Adrenal gland (tissue), 9 donors: ENCODE measurements at regions not wholly inside any gene's neighbourhood (a gene's known extent, or its start where the extent isn't known, plus 50 kb on each side); places are given as distances from the start of the nearest gene placed in this dataset.

Source experiments
- DNase-seq, 7 donors: peaks; one replicate each; pipeline ENCODE4 v3.0.0-alpha.2; 2019 to 2020
- H3K27ac ChIP-seq, 5 donors: fragments of 200-600 bp; sonication (generic) in 4 of 5; 1 replicate in 3 of 5; 2 replicates in 2 of 5; pipeline versions ENCODE4 v1.5.1 to v1.8.0; 2016 to 2020; ENCODE audit warnings: mild to moderate bottlenecking in 1 of 5
- H3K27me3 ChIP-seq: fragments of 200-600 bp; 2 replicates; pipeline ENCODE4 v1.8.0; 2021
- H3K36me3 ChIP-seq, 2 donors: fragments of 200-600 bp; replicated peaks in 1 of 2; 1 replicate in 1 of 2; 2 replicates in 1 of 2; pipeline versions ENCODE4 v1.5.1 to v1.8.0; 2018 to 2022
- H3K4me1 ChIP-seq, 2 donors: fragments of 200-600 bp; replicated peaks in 1 of 2; 1 replicate in 1 of 2; 2 replicates in 1 of 2; pipeline versions ENCODE4 v1.5.1 to v1.8.0; 2018 to 2021
- H3K4me3 ChIP-seq, 4 donors: fragments of 200-600 bp; sonication (generic) in 3 of 4; one replicate each; pipeline ENCODE4 v1.5.1; 2016 to 2018
- H3K9me3 ChIP-seq, 3 donors: fragments of 200-600 bp; sonication (generic) in 1 of 3; replicated peaks in 1 of 3; 1 replicate in 2 of 3; 2 replicates in 1 of 3; pipeline versions ENCODE4 v1.5.1 to v1.8.0; 2016 to 2021
- CTCF ChIP-seq, 6 experiments: fragments of 450-650 bp in 4 of 6; fragments of 200-600 bp in 2 of 6; sonication (generic) in 1 of 6; IDR thresholded peaks; 1 replicate in 5 of 6; 2 replicates in 1 of 6; pipeline versions ENCODE4 v1.5.1 to v1.8.0; 2016 to 2021; ENCODE audit warnings: antibody characterized with exemption in 6 of 6, mild to moderate bottlenecking in 2 of 6, moderate library complexity in 1 of 6
- POLR2A ChIP-seq, 2 donors: fragments of 450-650 bp; IDR thresholded peaks; one replicate each; pipeline ENCODE4 v1.6.1; 2017; ENCODE audit warnings: antibody characterized with exemption in 2 of 2, mild to moderate bottlenecking in 2 of 2, moderate library complexity in 1 of 2
- WGBS, 4 donors: extraction: QIAGEN DNeasy Blood & Tissue Kit in 2 of 4; methylation state at CpG; one replicate each; pipeline versions ENCODE4 v1.1.5 to v1.1.7; 2013 to 2017; 5-methylcytosine and 5-hydroxymethylcytosine counted together
- intact Hi-C, 2 donors: fragments of 100-400 bp; cut with DNase I; formaldehyde crosslinking; loops; one replicate each; pipeline versions ENCODE4 v1.14.1 to v1.15.0; 2022 to 2023
- donor health status: healthy with polysubstance abuse.
- donor health status: Bipolar disorder and iron deficiency.
- donor health status: DM: yes; HTN: yes; CAD: no.
- donor health status: DM: no; HTN: no; CAD: no.
- donor health status: DM: no; HTN: no; CAD: no.

GRCh38 chr4:141804836-141805235, 168.5 kb downstream of the IL15 start:
- Histone ChIP-seq H3K4me1 (no peaks in the 10 kb centered on the region), H3K27ac (no peak overlapping the region), H3K36me3 (no peaks in the 10 kb centered on the region), H3K27me3 (no peaks in the 10 kb centered on the region), H3K4me3 (no peak overlapping the region), H3K9me3 (no peaks in the 10 kb centered on the region)
- WGBS, 4 donors = 89 to 100% (median 92%) methylated on average over 1 of the region's 1 CpG
- intact Hi-C loops = no loop called here
- DNase-seq = no peak
- TF ChIP-seq POLR2A (IDR thresholded peaks at IDR 0.05) (no peak), CTCF (IDR thresholded peaks at IDR 0.05) (no peak)

- H3K27me3 ChIP-seq = no peaks in the 10 kb centered on the region
- H3K36me3 ChIP-seq = no peaks in the 10 kb centered on the region
- no peak for DNase-seq
- no peaks in the 10 kb centered on the region for H3K4me1 ChIP-seq
- H3K4me3 ChIP-seq = no peak overlapping the region
- H3K27ac ChIP-seq = no peak overlapping the region
- no peaks in the 10 kb centered on the region for H3K9me3 ChIP-seq
- WGBS, 4 donors = 80 to 93% (median 88%) methylated on average over 4 of the region's 4 CpGs
- TF ChIP-seq POLR2A (IDR thresholded peaks at IDR 0.05) (no peak), CTCF (IDR thresholded peaks at IDR 0.05) (no peak)
- intact Hi-C loops = no loop called here
These were observed 170.9 kb downstream of the IL15 start for GRCh38 chr4:141807103-141807891.

- Histone ChIP-seq H3K9me3 (no peaks in the 10 kb centered on the region), H3K4me3 (no peak overlapping the region), H3K4me1 (no peaks in the 10 kb centered on the region), H3K27me3 (no peaks in the 10 kb centered on the region), H3K27ac (no peak overlapping the region), H3K36me3 (no peaks in the 10 kb centered on the region)
- DNase-seq = no peak
- intact Hi-C loops = no loop called here
- 72 to 79% (median 74%) methylated on average over 5 of the region's 5 CpGs for WGBS, 4 donors
- TF ChIP-seq CTCF (IDR thresholded peaks at IDR 0.05) (no peak), POLR2A (IDR thresholded peaks at IDR 0.05) (no peak)
These were observed 173.8 kb downstream of the IL15 start for GRCh38 chr4:141810038-141810711.

- WGBS, 4 donors = 82 to 91% (median 89%) methylated on average over 6 of the region's 6 CpGs
- H3K4me3 ChIP-seq = no peak overlapping the region
- no peak for DNase-seq
- H3K36me3 ChIP-seq = no peaks in the 10 kb centered on the region
- no peak overlapping the region for H3K27ac ChIP-seq
- H3K9me3 ChIP-seq = no peaks in the 10 kb centered on the region
- no peaks in the 10 kb centered on the region for H3K27me3 ChIP-seq
- no peaks in the 10 kb centered on the region for H3K4me1 ChIP-seq
- TF ChIP-seq CTCF (IDR thresholded peaks at IDR 0.05) (no peak), POLR2A (IDR thresholded peaks at IDR 0.05) (no peak)
- intact Hi-C loops = no loop called here
These were observed 174.5 kb downstream of the IL15 start for GRCh38 chr4:141810712-141811375.
